Fibroblast of skin of left biceps (primary cell): ENCODE measurements at regions not wholly inside any gene's neighbourhood (a gene's known extent, or its start where the extent isn't known, plus 50 kb on each side); places are given as distances from the start of the nearest gene placed in this dataset.
"Not testable (repeated sequence)": the region's sequence is repeated elsewhere in the genome, so short reads cannot be mapped to it uniquely, and the experiment has no call there.

Experiments used
- DNase-seq, 2 experiments: peaks; one replicate each; pipeline ENCODE4 v3.0.0-alpha.2; 2013; ENCODE audit warnings: low read depth in 2 of 2

DNA sequence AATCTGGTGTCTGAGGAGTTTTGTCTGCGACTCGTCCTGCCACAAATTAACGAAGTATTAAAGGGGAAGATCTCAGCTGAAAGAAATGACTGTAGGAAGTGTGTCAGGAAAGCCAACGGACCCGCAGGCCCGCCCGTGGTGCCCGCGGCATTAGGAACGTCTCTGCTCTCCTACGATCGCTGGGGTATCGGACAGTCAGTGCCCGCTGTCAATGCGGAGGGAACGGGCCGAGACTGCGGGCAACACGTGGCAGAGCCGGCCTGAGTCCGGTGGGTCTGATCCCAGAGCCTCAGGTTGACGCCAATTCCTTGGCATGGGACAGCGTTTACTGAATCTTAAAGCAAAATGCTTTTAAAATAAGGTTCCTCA is 128.7 kb downstream of the KBTBD2 start:
- DNase-seq: no peak

GRCh38 chr7:32762206-32762924 is 129.2 kb downstream of the KBTBD2 start:
- DNase-seq: not testable (repeated sequence)

DNA sequence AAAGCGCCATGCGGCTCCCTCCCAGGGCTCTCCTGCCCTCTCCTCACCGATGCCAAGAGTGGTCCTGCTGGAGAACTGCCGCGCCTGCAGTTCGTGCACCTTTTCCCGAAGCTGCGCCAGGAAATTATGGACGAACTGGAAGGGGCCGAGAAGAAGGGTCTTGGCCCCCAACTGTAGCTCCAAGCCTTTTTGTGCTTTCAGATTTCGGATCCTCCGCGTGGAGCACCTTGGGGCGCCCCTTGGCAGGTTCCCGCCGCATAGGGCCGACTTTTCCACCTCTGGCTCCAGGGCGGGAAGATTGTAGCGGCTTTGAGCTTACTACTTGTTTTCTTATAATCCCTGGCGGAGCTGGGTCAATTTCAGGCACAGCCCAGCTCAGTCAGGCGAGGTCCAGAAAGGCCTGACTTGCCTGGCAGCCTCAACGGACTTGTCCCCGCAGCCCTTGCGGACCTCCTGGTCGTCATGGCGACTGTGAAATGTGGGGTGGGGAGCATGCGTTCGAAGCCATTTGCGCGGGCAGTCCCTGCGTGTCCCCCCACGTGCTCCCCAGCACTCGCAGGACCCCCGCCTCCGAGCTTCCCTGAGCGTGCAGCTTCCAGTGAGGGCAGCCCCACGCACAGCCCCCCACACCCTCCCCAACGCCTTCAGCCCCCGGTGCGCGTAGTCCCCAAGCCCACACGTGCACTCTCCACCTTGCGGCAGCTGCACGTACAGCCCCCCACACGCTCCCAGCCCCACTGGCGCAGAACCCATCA is 129.9 kb downstream of the KBTBD2 start:
- no peak for DNase-seq

DNA sequence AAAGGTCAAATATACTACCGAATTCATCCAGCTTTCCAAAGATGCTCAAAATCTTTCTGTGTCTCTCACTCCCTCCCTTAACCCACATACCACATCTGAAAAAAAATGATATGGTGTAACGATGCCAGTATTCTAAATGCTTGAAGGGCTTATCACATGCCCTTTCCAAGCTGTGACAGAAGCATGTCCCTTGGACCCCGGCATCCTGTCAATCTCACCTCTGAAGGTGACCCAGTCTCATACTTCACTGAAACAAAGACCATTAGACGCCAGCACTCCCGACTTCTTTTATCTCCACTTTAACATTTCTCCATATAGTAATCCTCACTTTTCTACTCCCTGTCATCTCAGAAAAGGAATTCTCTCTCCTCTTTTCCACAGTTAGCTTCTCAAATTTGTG is 130.8 kb downstream of the KBTBD2 start:
- not testable (repeated sequence) for DNase-seq

DNA sequence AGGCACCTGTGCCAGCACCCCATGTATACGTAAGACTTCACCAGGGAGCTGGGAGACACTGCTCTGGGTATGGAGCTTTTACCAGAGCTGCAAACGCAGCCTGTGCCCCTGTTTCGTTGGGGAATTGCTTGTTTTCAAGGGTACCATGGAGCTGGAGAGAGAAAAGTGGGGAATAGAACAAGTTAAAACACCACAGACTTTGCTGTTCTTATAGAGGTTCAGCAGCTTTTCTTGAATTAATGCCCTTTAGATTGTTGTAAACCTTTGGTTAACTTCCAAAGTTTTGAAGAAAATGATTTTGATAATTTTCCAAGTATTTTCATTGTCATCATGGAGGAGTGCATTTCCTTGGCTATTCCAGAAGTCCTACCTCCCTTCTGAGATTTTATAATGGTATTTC is 131.7 kb downstream of the KBTBD2 start:
- DNase-seq: not testable (repeated sequence)

DNA sequence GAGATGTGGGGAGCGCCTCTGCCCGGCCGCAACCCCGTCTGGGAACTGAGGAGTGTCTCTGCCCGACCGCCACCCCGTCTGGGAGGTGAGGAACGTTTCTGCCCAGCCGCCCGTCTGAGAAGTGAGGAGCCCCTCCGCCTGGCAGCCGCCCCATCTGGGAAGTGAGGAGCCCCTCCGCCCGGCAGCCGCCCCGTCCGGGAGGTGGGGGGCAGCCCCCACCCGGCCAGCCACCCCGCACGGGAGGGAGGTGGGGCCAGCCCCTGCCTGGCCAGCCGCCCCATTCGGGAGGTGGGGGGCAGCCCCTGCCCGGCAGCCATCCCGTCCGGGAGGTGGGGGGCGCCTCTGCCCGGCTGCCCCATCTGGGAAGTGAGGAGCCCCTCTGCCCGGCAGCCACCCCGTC is 137.7 kb downstream of the KBTBD2 start:
- not testable (repeated sequence) for DNase-seq

DNA sequence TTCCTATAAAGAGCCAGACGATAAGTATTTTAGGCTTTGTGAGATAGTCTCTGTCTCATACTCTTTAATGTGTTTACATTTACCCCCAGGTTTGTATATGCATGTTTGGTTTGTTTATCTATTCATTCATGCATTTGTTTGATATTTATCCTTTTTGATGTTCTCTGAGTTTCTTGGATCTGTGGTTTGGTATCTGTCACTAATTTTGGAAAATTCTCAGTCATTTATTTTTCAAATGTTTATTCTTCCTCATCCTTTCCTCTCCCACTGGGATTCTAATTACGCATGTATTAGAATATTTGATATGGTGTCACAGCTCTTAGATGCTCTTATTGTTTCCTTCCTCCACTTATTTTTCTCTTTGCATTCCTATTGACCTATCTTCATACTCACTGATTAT is 143.2 kb downstream of the KBTBD2 start:
- DNase-seq: not testable (repeated sequence)

- not testable (repeated sequence) for DNase-seq
Measured at GRCh38 chr7:32747443-32748148, 144.0 kb downstream of the KBTBD2 start.

GRCh38 chr7:32741853-32742476 is 149.6 kb downstream of the KBTBD2 start:
- not testable (repeated sequence) for DNase-seq

GRCh38 chr7:32739749-32740148 is 151.8 kb downstream of the KBTBD2 start:
- not testable (repeated sequence) for DNase-seq

- DNase-seq: not testable (repeated sequence)
Measured at GRCh38 chr7:32738390-32738789, 153.2 kb downstream of the KBTBD2 start.

DNA sequence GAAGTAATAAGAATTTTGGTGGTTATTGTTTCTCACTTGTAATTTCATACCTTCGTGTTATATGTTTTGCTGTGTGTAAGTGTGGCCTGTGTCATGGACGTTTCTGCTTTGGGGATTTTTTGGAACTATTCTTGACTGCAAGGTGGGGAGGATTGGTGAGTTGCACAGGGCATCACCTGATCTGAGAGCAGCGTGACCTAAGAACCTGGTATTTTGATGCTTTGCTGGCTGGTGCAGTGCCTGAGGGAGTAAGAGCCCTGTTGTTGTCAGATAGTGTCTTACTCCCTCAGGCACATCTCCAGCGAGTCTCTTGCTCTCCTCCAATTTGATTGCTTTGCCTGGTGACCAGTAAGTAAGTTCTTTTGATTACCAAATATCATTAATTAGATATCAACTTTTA is 158.8 kb downstream of the KBTBD2 start:
- DNase-seq: not testable (repeated sequence)

GRCh38 chr7:32729335-32729675 is 162.3 kb downstream of the KBTBD2 start:
- DNase-seq: not testable (repeated sequence)

DNA sequence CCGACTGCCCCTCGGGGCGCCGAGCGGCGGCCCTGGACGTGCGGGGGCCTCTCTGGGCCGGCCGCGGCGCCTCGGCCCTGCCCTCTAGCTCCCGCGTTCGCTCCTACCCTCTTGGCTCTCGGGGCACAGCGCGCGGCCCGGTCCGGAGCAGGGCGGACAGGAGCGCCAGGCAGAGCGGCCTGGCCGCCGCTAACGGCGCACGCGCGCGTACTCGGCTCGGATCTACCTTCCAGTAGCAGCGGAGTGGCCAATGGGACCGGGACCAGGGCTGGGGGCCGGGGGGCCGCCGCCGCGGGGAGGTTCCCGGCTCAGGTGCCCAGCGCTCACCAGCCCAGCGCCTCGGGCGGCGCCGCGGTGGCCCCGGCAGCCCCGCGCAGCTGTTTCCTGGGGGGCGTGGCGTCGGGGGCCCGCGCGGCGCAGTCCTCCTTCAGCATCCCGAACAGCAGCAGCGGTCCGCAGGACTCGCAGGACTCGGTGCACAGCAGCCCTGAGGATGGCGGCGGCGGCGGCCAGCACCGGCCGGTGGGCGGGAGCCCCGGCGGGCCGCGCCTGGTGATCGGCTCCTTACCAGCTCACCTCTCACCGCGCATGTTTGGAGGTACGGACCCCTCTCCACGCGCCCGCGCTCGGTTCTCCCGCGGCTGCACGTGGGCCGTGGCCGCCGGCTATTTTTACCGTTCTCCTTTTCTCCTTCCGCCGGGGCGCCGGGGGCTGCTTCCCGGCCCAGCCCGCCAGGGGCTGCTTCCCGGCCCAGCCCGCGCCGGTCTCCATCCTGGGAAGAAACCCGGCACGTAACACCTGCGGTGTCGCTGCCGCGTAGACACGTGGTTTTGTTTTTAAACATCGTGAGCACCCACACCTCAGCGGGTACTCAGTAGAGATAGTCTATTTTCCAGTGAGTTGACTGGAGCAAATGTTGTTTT is 162.9 kb downstream of the KBTBD2 start:
- peak in 1 of 2 experiments; percentile 11 for DNase-seq

GRCh38 chr7:32727483-32728411 is 163.8 kb downstream of the KBTBD2 start:
- DNase-seq: peak in 1 of 2 experiments; percentile 6

DNA sequence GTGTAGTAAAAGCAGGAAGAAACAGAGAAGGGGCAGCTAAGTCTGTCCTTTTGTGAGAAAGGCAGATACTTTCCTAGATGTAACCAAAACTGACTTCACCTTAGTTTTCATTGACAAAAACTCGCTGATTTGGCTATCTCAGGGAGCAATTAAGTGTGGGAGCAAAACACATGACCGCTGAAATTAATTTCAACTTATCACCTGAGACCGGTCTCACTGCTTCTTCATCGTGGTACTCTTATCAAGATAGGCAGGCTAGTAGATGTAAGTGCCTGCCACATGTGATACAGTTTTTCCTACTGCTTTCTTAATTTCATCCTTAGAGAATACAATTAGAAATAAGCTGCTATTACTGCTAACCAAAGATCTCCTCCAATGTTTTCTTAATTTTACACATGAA is 168.7 kb downstream of the KBTBD2 start:
- not testable (repeated sequence) for DNase-seq

- no peak for DNase-seq
Measured at GRCh38 chr7:32694182-32694581, 197.4 kb downstream of the KBTBD2 start.

DNA sequence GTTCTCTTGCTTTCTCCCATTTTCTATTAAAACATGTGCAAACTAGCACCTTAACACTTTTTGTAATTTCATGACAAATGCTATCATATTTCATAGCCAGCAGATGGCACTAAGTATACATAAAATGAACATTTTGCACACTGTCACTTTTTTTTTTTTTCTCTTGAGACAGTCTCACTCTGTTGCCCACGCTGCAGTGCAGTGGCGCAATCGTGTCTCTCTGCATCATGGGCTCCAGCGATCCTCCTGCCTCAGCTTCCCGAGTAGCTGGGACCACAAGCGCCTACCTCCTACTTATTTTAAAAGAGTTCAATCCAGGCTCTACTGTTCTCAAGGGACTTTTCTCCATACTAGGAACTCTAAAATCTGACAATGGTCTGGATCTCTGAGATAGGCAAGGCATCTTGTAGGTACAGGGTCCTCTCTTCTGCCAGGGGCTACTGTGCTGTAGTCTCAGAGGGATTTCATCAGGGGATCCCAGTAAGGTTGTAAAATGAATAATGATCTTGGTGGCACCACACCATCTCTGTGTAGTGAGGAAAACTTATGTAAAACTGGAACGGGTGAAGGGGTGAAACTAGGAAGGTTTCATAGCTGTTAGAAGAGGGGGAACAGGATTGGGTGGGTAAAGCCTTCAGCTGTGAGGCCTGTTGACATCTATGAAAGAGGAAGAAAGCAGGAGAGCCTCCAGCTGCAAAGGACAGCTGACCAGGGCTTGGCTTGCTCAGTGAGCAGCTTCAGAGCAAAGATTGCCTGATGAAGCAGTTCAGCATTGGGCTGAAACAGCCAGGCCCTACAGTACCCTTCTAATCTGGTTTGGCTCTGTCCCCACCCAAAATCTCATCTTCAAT is 196.9 kb downstream of the AVL9 start:
- DNase-seq: not testable (repeated sequence)

DNA sequence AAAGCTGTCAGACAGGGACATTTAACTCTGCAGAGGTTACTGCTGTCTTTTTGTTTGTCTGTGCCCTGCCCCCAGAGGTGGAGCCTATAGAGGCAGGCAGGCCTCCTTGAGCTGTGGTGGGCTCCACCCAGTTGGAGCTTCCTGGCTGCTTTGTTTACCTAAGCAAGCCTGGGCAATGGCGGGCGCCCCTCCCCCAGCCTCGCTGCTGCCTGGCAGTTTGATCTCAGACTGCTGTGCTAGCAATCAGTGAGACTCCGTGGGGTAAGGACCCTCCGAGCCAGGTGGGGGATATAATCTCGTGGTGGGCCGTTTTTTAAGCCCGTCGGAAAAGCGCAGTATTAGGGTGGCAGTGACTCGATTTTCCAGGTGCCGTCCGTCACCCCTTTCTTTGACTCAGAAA is 192.8 kb downstream of the AVL9 start:
- DNase-seq: not testable (repeated sequence)
